HG03439 (cell line): ENCODE measurements at regions not wholly inside any gene's neighbourhood (a gene's known extent, or its start where the extent isn't known, plus 50 kb on each side); places are given as distances from the start of the nearest gene placed in this dataset.

Source experiments
- ATAC-seq: cut with Tn5 transposase; IDR thresholded peaks from one replicate; pipeline ENCODE4 v1.9.1; 2021; ENCODE audit warnings: mild to moderate bottlenecking, moderate library complexity; ENCODE audit not compliant: unreplicated experiment

DNA sequence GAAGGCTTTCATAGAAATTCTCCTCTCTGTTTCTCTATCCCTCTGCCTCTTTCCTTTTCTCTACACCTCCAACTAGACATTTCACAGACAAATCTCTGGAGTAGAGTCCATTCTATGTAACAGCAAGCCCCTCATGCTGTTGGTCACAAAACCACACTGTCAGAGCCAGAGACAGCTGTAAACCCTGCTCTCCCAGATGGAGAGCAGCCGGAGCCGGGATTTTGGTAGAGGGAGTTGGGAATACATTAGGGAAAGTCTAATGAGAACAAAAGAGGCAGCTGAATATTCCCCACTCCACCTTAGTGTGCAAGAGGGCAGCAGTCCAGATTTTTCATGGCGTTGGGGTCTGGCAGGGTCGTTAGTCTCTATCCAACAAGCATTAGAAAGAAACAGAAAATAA, 68.3 kb upstream of the EDN1 start:
- ATAC-seq: no peak

DNA sequence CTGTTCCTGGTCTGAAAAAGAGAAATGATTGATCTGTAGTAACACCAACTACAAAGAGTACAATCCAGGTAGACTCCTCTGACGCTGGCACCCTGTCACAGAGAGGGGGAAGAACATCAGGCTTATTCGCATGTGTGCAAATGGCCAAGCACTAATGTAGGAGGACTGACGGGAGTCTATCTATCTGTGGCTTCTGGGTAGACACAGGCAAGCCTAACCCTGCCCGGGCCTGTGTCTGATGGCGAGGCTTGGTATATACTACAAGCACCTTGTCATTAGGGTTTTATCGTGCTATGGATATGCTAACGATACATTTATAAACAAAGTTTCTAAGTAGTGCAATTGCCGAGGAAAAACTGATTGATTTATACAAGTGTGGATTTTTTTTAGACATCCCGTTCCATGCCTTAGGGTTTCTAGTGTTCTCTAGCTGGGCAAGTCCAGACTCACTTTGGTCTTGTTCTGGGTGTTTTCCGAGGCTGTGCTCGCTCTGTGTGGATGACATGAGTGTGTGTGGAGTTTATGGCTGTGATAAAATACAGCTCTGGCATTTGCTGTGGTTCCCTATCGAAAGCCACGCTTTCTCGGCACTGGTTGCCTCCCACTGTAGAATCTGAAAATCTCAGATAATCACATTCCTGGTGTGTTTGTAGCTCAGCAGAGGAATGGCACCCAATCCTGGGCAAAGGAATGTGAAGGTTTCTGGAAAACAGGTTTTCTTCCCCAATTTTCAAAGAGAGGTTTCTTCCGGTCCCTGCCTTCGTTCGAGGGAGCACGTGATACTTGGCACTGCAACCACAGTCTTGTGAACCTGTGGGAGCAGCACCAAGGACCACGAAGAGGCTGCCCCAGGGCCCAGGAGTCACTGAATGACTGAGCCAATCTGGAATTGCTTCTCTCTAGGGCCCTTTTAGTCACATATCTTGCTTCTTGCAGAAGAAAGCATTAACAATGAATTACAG, 67.5 kb upstream of the EDN1 start:
- ATAC-seq: no peak

- ATAC-seq: no peak
Observed at GRCh38 chr6:12223383-12223782, 66.8 kb upstream of the EDN1 start.

- no peak for ATAC-seq
Observed at GRCh38 chr6:12224251-12224650, 65.9 kb upstream of the EDN1 start.

DNA sequence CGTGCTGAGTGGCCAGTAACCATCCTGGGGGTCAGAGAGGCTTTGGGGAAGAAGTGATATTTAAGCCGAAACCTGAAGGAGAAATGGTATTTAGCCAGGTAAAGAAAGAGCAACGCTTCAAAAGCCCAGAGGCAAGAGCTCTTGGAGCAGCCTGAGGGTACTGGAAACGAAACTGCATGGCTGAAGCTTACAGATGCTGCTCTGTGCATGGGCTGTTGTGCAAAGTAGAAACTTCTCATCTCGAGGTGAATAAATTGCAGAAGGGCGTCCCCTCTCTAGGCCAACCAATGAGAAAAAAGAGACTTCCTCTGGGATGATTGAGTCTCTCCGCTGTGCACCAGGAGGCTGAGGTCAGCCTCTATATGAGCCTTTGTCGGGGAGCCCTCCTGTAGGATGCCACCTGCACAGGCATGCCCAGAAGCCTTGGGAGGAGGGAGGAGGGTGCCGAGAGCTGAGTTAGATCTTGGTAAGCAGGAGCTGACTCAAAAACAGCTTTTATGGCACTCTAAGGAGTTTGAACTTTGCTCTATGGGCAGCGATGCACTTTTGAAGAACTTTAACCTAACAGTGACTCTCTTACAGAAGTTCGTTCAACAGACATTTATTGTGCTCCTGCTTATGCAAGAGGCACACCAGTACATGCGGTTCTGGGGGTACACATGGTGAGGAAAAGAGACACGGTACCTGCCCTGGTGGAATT, 61.6 kb upstream of the EDN1 start:
- no peak for ATAC-seq

DNA sequence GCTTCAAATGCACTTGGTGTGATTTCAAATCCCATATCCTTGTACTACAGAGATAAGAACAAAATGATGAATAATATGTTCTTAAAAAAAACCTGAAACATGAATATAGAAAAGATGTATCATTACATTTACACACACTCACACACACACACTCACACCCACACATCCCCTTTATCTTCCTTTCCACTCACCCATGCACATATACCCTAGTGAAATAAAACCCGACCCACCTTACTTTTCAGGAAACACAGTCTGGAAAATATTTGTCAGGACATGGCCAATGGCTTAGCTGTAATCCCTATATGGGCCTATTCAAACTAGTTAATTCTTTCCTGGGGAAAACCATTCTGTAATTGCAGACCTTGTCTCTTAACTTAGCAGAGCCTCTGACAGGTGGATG, 60.8 kb upstream of the EDN1 start:
- ATAC-seq: no peak

DNA sequence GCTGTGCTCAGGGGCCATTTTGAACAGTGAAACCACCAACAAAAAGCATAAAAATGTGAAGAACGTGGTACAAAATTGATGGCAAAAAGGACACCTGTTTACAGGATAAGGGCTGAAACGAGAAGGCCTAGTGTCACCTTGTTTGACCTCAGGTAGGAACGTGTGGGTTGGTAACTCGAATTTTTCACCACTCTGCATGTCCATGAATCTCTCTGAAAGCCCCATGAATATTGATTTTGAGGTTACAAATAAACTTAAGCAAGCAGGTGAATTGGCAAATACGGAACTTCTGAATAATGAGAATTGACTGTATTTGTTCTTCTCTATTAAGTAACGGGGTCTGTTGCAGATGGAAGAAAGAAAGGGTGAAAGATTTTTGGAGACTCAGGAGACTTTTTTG, 59.6 kb upstream of the EDN1 start:
- ATAC-seq: no peak

DNA sequence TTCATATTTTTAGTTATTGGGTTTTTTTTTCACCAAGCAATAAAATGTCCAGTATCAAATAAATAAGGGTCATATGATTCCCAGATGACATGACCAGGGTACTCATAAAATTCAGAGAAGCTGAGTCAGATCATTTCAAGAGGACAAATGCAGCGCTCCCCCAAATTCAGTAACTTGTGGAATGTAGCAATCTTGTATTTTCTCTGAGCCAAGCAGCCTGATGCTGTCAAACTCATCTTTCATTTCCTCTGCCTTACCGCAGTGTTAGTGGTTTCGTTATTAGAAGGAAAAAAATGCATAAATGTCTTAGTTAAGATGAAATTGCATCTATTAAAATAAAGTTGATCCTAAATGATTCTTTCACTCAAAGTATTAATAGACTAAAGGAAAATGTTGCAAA, 57.8 kb upstream of the EDN1 start:
- ATAC-seq: no peak

GRCh38 chr6:12232821-12233220, 57.3 kb upstream of the EDN1 start:
- ATAC-seq: no peak

DNA sequence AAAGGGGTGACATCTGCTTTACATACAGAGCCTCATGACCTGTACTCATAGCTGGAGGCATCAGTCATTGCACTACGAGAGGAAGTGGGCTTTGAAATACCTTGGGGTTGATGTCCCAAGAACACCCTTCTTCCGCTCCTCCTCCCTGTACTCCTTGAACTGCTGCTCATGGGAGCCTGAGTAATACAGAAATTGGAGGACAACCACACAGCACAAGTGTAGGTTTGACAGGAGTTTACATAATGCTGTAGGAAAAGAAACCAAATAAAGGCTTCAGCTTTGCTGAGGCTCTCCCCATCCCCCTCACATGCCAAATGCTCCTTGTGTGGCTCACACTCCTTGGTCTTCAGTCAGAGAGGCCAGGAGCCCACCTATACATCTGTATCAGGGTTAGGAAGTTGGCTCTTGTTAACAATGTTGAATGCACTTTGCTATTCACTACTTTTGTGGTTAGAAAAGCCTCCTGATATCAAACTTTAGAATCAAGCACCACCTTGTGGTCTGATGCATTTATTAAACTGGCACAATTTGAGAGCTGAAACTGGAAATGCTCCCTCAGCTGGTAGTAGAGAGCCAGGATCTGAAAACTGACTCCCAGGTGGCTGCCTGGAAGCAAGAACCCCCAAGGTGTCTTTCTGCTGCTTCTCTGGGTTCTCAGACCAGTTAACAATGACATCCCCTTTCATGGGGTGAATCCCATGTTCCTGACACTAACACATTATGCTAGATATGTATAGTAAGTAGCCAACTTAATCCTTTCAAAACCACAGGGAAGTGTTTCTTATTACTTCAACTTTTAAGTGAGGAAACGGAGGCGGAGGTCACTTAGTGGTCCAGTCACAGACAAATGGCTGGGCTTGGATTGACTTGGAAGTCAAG, 56.2 kb upstream of the EDN1 start:
- peak; percentile 49 for ATAC-seq

- no peak for ATAC-seq
Observed at GRCh38 chr6:12235341-12235740, 54.8 kb upstream of the EDN1 start.

- no peak for ATAC-seq
Observed at GRCh38 chr6:12238219-12238618, 51.9 kb upstream of the EDN1 start.
